HG03039 (cell line): ENCODE measurements at regions not wholly inside any gene's neighbourhood (a gene's known extent, or its start where the extent isn't known, plus 50 kb on each side); places are given as distances from the start of the nearest gene placed in this dataset.

Experiments
- ATAC-seq: cut with Tn5 transposase; IDR thresholded peaks from one replicate; pipeline ENCODE4 v1.9.1; 2021; ENCODE audit warnings: mild to moderate bottlenecking, moderate library complexity; ENCODE audit not compliant: unreplicated experiment

- no peak for ATAC-seq
Measured at GRCh38 chr14:34025325-34026017, 74.6 kb upstream of the EGLN3 start.

DNA sequence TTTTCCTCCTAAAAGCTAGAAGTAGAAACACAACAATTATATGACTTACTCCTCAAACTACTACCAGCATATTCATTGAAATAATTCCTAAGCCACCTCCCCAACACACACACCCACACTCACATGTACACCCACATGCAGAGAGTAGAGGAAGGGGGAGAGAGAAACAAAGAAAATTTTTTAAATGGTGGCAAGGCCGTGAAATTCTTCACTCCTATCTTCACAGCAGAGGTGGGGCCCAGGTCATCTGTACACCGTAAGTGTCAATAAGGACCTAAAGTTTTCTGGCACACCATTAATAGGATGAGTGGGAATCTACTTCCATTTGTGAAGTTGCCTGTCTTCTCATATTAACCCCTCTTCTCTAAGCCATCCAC lies 73.9 kb upstream of the EGLN3 start:
- no peak for ATAC-seq

GRCh38 chr14:34023824-34024767 lies 73.2 kb upstream of the EGLN3 start:
- no peak for ATAC-seq

DNA sequence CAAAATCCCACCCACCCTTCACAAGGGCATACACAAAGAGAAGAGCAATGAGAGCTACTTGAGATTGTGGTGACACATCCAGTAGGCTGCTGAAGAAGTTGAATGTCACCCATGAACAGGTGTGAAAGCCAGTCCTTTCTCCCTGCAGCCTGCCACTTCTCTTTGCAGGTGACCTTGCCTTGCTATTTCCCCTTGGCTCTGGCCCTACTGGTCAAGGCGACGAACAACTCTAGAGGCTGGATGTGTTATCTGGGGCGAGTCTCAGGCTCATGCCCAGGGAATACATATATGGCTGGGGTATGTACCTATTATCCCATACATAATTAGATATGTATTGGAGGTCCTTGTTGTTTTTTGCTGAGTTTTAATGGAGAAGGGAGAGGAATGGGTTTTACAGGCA lies 70.2 kb upstream of the EGLN3 start:
- ATAC-seq: no peak

DNA sequence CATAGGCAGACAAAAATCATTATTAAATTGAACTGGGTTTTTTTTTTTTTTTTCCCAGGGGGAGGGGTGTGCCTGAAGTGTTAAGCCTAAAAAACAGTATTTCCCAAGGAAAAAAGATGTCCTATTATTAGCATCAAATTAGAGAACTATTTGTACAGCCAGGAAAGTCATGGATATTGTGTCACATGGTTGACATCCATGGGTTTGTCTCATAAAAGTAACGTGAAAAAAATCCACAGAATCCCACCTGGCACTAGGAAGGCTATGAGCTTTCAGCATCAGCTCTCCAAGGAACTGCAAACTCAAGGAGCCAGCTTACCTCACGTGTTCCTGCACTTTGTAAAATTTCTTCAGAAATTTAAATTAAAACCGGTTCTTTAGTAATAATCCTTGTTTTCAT lies 69.1 kb upstream of the EGLN3 start:
- ATAC-seq: no peak

DNA sequence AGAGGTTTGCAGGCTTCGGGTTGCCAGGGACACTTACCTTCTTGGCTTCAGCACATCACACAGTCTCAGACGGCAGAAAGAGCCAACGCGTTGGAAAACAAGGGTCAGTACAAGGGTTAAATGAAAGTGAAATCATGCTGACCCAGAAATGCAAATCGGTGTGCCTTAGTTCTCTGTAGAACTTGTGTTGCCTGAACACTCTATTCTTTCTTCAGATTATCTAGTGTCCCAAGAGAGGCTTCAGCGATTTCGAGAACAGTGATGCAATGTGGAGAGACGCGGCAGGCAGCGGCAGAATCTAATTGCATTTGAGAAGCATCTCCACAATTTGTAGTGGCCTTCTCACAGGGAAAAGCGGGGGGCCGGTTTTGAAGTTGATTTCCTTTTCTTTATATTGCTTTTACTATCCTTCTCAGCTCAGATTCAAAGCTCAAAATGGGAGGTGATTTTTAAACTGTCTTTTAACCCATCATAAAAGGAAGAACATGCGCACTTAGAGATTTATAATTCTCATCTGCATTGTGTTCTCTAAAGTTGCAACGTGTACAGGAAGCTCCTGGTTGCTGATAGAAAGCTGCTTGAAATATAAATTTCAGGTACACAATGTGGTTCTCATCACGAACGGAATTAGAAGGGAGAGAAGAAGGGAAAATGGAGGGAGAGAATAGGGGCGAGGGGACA lies 67.8 kb upstream of the EGLN3 start:
- no peak for ATAC-seq

DNA sequence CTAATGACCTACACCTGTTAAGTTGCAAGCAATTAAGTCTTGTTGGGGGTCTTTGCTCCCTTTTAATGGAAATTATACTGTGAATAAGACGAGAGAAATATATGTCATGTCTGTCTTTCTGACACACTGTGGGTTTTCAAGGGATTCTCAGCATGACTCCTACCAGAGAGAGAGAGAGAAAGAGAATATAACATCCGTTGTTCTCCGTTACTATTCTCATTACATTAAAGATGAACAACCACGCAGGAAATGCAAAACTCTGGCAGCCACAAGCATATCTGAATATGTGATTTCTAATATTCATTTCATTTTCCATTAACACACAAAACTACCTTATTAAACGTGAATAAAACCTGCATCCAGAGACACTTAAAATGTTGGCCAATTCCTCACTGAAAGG lies 67.3 kb upstream of the EGLN3 start:
- no peak for ATAC-seq

DNA sequence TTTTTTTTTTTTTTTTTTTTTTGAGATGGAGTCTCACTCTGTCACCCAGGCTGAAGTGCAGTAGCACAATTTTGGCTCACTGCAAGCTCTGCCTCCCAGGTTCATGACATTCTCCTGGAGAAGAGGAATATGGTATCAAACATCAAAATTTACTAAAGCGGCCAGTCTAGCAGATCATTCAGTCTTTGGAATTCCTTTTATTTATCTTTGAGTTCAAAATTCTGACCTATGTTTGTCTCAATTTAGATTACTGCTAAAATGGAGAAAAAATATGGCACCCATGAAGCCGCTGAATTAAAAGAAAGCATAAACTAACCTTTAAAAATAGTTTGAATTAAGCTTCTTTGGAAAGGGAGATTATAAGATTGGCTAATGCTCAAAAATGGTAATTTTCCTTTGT lies 64.5 kb upstream of the EGLN3 start:
- no peak for ATAC-seq

DNA sequence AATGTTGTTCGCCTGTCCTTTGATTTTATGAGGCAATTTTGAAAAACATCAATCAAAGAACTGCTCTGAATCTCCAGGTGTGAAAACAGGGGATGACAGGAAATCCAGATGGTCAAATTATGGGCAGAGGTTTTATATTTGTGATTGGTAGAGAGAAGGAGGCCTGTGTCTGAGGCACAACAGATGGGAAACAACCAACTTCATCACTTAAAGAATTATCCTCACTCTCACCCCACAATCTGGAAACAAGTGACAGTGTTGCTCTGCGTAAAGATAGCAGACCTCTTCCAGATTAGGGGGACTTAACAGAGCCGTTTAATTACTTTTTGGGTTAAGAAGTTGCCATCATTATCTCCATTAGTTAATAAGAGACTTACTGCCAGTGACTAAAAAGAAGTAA lies 64.1 kb upstream of the EGLN3 start:
- no peak for ATAC-seq

- peak; percentile 46 for ATAC-seq
Measured at GRCh38 chr14:34013721-34014060, 62.8 kb upstream of the EGLN3 start.

GRCh38 chr14:34012978-34013720 lies 62.3 kb upstream of the EGLN3 start:
- ATAC-seq: peak; percentile 66

DNA sequence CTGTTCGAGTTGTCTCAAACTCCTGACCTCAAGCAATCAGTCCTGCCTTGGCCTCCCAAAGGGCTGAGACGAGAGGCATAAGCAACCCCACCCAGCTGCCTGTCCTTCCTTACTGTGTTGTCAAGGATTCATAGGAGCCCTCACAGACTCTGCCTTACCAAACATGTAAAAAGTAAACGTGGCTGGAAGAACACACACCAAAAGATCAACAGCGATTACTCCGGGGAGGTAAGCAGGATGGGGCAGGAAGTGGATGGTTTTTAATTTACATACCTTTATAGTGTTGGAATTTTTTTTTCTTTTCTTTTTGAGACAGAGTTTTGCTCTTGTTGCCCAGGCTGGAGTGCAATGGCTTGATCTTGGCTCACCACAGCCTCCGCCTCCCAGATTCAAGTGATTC lies 61.5 kb upstream of the EGLN3 start:
- no peak for ATAC-seq

DNA sequence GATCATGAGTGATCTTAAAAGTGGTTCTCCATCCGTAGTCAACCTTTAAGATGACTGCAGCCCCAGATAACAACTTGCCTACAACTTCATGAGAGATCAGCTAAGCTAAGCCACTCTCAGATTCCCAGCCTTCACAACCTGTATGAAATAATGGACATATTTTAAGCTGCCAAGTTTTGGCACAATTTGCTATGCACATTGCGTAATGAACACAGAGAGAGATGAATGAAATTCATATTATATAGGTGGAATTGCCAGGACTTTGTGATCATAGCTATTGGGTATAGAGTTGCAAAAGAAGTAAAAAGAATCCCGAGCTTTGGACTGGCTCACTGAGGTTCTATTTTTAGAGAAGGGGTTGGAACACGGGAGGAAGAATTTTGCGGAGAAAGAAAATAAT lies 59.1 kb upstream of the EGLN3 start:
- ATAC-seq: no peak

DNA sequence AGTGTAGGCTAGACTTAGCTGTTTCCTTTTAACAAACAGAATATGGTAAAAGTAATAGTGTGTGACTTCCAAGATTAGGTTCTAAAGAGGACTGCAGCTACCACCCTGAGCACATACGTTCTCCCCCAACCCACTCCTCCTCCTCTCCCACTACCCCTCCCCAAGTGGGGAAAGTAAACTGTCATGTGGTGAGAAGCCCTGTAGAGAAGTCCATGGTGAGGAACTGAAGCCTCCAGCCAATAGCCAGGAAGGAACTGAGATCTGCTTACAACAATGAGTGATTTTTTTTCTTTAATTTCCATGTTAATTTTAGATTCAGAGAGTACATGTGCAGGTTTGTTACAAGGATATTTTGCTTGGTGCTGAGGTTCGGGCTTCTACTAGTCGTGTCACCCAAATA lies 57.0 kb upstream of the EGLN3 start:
- ATAC-seq: no peak

- ATAC-seq: no peak
Measured at GRCh38 chr14:34005901-34006300, 55.0 kb upstream of the EGLN3 start.

GRCh38 chr14:34004881-34005280 lies 54.0 kb upstream of the EGLN3 start:
- ATAC-seq: no peak

DNA sequence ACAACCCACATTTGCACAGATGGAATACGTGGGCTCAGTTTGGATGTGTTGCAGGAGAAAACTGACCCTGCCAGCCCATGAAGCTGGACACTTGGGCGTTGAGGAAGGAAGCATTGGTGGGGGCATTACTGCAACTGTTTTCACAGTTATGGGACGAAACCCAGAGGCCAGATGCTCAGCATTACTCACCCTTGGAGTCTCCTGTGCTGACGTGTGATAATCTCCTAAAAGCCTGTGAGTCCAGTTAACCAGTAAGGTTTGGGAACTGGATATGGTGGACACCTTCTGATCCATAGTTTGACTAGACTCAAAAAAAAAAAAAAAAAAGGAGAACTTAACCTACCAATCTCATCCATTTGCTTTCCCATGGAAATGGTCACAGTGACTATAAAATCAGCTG lies 52.8 kb upstream of the EGLN3 start:
- no peak for ATAC-seq

GRCh38 chr14:34003082-34003668 lies 52.3 kb upstream of the EGLN3 start:
- ATAC-seq: no peak
